Ramos (cell line): ENCODE measurements at regions not wholly inside any gene's neighbourhood (a gene's known extent, or its start where the extent isn't known, plus 50 kb on each side); places are given as distances from the start of the nearest gene placed in this dataset.

Experiments
- in situ Hi-C: fragments of 300-500 bp; cut with MboI; formaldehyde crosslinking; loops from one replicate; pipeline ENCODE4 v1.14.3; 2022; ENCODE audit warnings: low sequenced_read_pairs; ENCODE audit not compliant: unreplicated experiment

GRCh38 chr22:49203091-49203858 lies 624.4 kb downstream of the BRD1 start:
- in situ Hi-C loops = no loop called here

GRCh38 chr22:49202226-49202625 lies 625.4 kb downstream of the BRD1 start:
- in situ Hi-C loops = no loop called here

GRCh38 chr22:49201046-49201970 lies 626.4 kb downstream of the BRD1 start:
- in situ Hi-C loops = no loop called here

GRCh38 chr22:49199224-49199623 lies 628.4 kb downstream of the BRD1 start:
- in situ Hi-C loops = no loop called here

- in situ Hi-C loops = no loop called here
Measured at GRCh38 chr22:49198705-49199084, 629.0 kb downstream of the BRD1 start.

- in situ Hi-C loops = no loop called here
Measured at GRCh38 chr22:49197986-49198704, 629.5 kb downstream of the BRD1 start.

GRCh38 chr22:49197505-49197904 lies 630.2 kb downstream of the BRD1 start:
- in situ Hi-C loops = no loop called here

GRCh38 chr22:49196046-49196511 lies 631.6 kb downstream of the BRD1 start:
- in situ Hi-C loops = no loop called here

GRCh38 chr22:49195636-49196035 lies 632.0 kb downstream of the BRD1 start:
- in situ Hi-C loops = no loop called here

GRCh38 chr22:49193901-49194465 lies 633.7 kb downstream of the BRD1 start:
- in situ Hi-C loops = no loop called here

GRCh38 chr22:49193348-49193747 lies 634.3 kb downstream of the BRD1 start:
- in situ Hi-C loops = no loop called here

- in situ Hi-C loops = no loop called here
Measured at GRCh38 chr22:49192857-49193250, 634.8 kb downstream of the BRD1 start.

- in situ Hi-C loops = no loop called here
Measured at GRCh38 chr22:49192180-49192856, 635.4 kb downstream of the BRD1 start.

GRCh38 chr22:49191506-49191980 lies 636.1 kb downstream of the BRD1 start:
- in situ Hi-C loops = no loop called here

- in situ Hi-C loops = no loop called here
Measured at GRCh38 chr22:49190816-49191505, 636.7 kb downstream of the BRD1 start.

GRCh38 chr22:49189871-49190270 lies 637.8 kb downstream of the BRD1 start:
- in situ Hi-C loops = no loop called here

- in situ Hi-C loops = no loop called here
Measured at GRCh38 chr22:49188591-49188990, 639.1 kb downstream of the BRD1 start.

- in situ Hi-C loops = no loop called here
Measured at GRCh38 chr22:49188091-49188490, 639.6 kb downstream of the BRD1 start.

GRCh38 chr22:49186762-49187161 lies 640.9 kb downstream of the BRD1 start:
- in situ Hi-C loops = no loop called here
